GM12878 (cell line): ENCODE measurements at regions not wholly inside any gene's neighbourhood (a gene's known extent, or its start where the extent isn't known, plus 50 kb on each side); places are given as distances from the start of the nearest gene placed in this dataset.

ENCODE experiments used
- BRCA1 ChIP-seq: IDR thresholded peaks from 2 replicates; pipeline ENCODE4 v1.6.1; 2011; ENCODE audit warnings: low read depth, low read length, improper control_type of control experiment
- CBX5 ChIP-seq: sonication (generic); IDR thresholded peaks from 2 replicates; pipeline ENCODE4 v1.6.1; 2016; ENCODE audit warnings: low read depth, moderate library complexity, mild to moderate bottlenecking, inconsistent platforms
- CREB1 ChIP-seq: IDR thresholded peaks from 2 replicates; pipeline ENCODE4 v1.6.1; 2012; ENCODE audit warnings: low read depth, mild to moderate bottlenecking, inconsistent platforms
- CREM ChIP-seq: IDR thresholded peaks from 2 replicates; pipeline ENCODE4 v1.6.1; 2014; ENCODE audit warnings: antibody characterized with exemption, low read depth
- HDAC2 ChIP-seq: fragments of 200-600 bp; sonication (generic); IDR thresholded peaks from 2 replicates; pipeline ENCODE4 v1.6.1; 2017
- IKZF2 ChIP-seq, 2 experiments: fragments of 450-650 bp; IDR thresholded peaks; 2 replicates each; pipeline ENCODE4 v1.6.1; 2017; ENCODE audit warnings: mild to moderate bottlenecking in 2 of 2, moderate library complexity in 2 of 2
- JUND ChIP-seq: IDR thresholded peaks from 2 replicates; pipeline ENCODE4 v1.6.1; 2012; ENCODE audit warnings: low read depth, mild to moderate bottlenecking, low read length, improper control_type of control experiment, moderate library complexity
- MYC ChIP-seq: IDR thresholded peaks from 2 replicates; pipeline ENCODE4 v1.6.1; 2011; ENCODE audit warnings: mild to moderate bottlenecking, low read length, moderate library complexity, inconsistent platforms; ENCODE audit not compliant: insufficient read depth, insufficient replicate concordance, insufficient read length, severe bottlenecking
- NR2F1 ChIP-seq: fragments of 450-650 bp; conservative IDR thresholded peaks from 2 replicates; pipeline ENCODE4 v1.6.1; 2017; ENCODE audit warnings: mild to moderate bottlenecking
- POLR2AphosphoS2 ChIP-seq: IDR thresholded peaks from 2 replicates; pipeline ENCODE4 v1.6.1; 2011; ENCODE audit warnings: low read depth, mild to moderate bottlenecking, low read length, improper control_type of control experiment, moderate library complexity
- RELA ChIP-seq: fragments of 450-650 bp; IDR thresholded peaks from 2 replicates; pipeline ENCODE4 v1.8.0; 2014; ENCODE audit warnings: borderline replicate concordance; ENCODE audit not compliant: partially characterized antibody
- SPI1 ChIP-seq: IDR thresholded peaks from 2 replicates; pipeline ENCODE4 v1.6.1; 2011; ENCODE audit warnings: low read depth, mild to moderate bottlenecking, low read length, moderate library complexity, borderline replicate concordance; ENCODE audit not compliant: insufficient read depth
- TARDBP ChIP-seq: IDR thresholded peaks from 2 replicates; pipeline ENCODE4 v1.6.1; 2016; ENCODE audit warnings: borderline replicate concordance
- TCF12 ChIP-seq: IDR thresholded peaks from 2 replicates; pipeline ENCODE4 v1.6.1; 2011; ENCODE audit warnings: low read depth, mild to moderate bottlenecking, low read length
- ZNF207 ChIP-seq: fragments of 450-650 bp; IDR thresholded peaks from 2 replicates; pipeline ENCODE4 v1.6.1; 2014; ENCODE audit warnings: antibody characterized with exemption, mild to moderate bottlenecking, borderline replicate concordance
- ZNF217 ChIP-seq: fragments of 450-650 bp; IDR thresholded peaks from 2 replicates; pipeline ENCODE4 v1.6.1; 2017; ENCODE audit warnings: antibody characterized with exemption, mild to moderate bottlenecking
- TF ChIP-seq, protein P1 (sequence below): fragments of 450-650 bp; conservative IDR thresholded peaks from 2 replicates; pipeline ENCODE4 v1.6.1; 2017; ENCODE audit warnings: mild to moderate bottlenecking, moderate library complexity
- TF ChIP-seq, protein P2 (sequence below): IDR thresholded peaks from 2 replicates; pipeline ENCODE4 v1.6.1; 2011; ENCODE audit warnings: low read depth, mild to moderate bottlenecking, low read length, moderate library complexity, borderline replicate concordance; ENCODE audit errors: extremely low read depth
- TF ChIP-seq, protein P3 (sequence below): IDR thresholded peaks from 2 replicates; pipeline ENCODE4 v1.6.1; 2012; ENCODE audit warnings: improper control_type of control experiment, low read depth, low read length; ENCODE audit not compliant: insufficient replicate concordance
- TF ChIP-seq, protein P4 (sequence below): IDR thresholded peaks from 2 replicates; pipeline ENCODE4 v1.6.1; 2011; ENCODE audit warnings: borderline replicate concordance, low read depth, mild to moderate bottlenecking, moderate library complexity, mixed read lengths, low read length; ENCODE audit not compliant: insufficient read depth; ENCODE audit errors: extremely low read length
- TF ChIP-seq, protein P5 (sequence below): IDR thresholded peaks from 2 replicates; pipeline ENCODE4 v1.6.1; 2012; ENCODE audit warnings: low read depth, low read length, improper control_type of control experiment

DNA sequence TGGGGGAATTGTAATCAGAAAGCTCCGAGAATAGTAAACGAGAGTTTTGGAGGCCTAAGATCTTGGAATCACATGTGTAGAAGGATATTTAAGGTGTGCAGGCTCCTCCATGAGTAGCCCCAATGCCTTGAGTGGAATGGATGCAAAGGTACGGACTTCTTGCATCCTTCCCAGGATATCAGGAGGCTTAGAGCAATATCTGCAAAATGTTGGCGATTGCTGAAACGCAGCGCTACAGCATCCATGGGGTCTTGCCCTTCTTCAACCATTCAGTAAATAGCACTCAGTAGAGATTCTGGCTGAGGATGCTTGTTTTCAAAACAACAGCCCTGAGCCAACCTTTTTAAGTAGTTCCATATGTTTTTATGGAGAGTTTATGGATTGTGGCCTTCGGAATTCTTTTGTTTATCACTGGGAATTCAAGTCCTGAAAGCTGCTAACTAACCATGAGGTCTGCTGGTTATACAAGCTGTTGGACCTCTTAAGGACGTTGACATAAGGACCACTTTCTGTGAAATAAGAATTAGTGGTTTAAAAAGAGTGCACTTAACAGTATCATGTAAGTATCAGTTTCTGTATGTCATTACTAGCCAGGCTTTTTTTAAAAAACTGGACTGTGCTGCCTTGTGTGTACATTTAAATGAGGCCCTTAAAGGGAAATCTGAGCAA is 228.8 kb upstream of the PGRMC2 start (continued):
- TF ChIP-seq, protein P1, sequence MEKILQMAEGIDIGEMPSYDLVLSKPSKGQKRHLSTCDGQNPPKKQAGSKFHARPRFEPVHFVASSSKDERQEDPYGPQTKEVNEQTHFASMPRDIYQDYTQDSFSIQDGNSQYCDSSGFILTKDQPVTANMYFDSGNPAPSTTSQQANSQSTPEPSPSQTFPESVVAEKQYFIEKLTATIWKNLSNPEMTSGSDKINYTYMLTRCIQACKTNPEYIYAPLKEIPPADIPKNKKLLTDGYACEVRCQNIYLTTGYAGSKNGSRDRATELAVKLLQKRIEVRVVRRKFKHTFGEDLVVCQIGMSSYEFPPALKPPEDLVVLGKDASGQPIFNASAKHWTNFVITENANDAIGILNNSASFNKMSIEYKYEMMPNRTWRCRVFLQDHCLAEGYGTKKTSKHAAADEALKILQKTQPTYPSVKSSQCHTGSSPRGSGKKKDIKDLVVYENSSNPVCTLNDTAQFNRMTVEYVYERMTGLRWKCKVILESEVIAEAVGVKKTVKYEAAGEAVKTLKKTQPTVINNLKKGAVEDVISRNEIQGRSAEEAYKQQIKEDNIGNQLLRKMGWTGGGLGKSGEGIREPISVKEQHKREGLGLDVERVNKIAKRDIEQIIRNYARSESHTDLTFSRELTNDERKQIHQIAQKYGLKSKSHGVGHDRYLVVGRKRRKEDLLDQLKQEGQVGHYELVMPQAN = no peak
- 0 out of 2 replicates have a peak, but pooled peaks have one; percentile 24 for TF ChIP-seq ZNF217
- TF ChIP-seq CBX5 = no peak
- no peak for TF ChIP-seq TARDBP
- TF ChIP-seq BRCA1 = no peak
- no peak for TF ChIP-seq RELA
- TF ChIP-seq HDAC2 = no peak
- TF ChIP-seq, protein P2, sequence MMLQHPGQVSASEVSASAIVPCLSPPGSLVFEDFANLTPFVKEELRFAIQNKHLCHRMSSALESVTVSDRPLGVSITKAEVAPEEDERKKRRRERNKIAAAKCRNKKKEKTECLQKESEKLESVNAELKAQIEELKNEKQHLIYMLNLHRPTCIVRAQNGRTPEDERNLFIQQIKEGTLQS = no peak
- TF ChIP-seq, protein P3, sequence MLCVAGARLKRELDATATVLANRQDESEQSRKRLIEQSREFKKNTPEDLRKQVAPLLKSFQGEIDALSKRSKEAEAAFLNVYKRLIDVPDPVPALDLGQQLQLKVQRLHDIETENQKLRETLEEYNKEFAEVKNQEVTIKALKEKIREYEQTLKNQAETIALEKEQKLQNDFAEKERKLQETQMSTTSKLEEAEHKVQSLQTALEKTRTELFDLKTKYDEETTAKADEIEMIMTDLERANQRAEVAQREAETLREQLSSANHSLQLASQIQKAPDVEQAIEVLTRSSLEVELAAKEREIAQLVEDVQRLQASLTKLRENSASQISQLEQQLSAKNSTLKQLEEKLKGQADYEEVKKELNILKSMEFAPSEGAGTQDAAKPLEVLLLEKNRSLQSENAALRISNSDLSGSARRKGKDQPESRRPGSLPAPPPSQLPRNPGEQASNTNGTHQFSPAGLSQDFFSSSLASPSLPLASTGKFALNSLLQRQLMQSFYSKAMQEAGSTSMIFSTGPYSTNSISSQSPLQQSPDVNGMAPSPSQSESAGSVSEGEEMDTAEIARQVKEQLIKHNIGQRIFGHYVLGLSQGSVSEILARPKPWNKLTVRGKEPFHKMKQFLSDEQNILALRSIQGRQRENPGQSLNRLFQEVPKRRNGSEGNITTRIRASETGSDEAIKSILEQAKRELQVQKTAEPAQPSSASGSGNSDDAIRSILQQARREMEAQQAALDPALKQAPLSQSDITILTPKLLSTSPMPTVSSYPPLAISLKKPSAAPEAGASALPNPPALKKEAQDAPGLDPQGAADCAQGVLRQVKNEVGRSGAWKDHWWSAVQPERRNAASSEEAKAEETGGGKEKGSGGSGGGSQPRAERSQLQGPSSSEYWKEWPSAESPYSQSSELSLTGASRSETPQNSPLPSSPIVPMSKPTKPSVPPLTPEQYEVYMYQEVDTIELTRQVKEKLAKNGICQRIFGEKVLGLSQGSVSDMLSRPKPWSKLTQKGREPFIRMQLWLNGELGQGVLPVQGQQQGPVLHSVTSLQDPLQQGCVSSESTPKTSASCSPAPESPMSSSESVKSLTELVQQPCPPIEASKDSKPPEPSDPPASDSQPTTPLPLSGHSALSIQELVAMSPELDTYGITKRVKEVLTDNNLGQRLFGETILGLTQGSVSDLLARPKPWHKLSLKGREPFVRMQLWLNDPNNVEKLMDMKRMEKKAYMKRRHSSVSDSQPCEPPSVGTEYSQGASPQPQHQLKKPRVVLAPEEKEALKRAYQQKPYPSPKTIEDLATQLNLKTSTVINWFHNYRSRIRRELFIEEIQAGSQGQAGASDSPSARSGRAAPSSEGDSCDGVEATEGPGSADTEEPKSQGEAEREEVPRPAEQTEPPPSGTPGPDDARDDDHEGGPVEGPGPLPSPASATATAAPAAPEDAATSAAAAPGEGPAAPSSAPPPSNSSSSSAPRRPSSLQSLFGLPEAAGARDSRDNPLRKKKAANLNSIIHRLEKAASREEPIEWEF = no peak
- TF ChIP-seq, protein P4, sequence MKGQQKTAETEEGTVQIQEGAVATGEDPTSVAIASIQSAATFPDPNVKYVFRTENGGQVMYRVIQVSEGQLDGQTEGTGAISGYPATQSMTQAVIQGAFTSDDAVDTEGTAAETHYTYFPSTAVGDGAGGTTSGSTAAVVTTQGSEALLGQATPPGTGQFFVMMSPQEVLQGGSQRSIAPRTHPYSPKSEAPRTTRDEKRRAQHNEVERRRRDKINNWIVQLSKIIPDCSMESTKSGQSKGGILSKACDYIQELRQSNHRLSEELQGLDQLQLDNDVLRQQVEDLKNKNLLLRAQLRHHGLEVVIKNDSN = no peak
- TF ChIP-seq JUND = no peak
- no peak for TF ChIP-seq SPI1
- TF ChIP-seq CREM = peak; percentile 53; the same call in 1 of the 2 replicates
- TF ChIP-seq NR2F1 = 0 out of 2 replicates have a peak, but pooled peaks have one; percentile 18
- TF ChIP-seq, protein P5, sequence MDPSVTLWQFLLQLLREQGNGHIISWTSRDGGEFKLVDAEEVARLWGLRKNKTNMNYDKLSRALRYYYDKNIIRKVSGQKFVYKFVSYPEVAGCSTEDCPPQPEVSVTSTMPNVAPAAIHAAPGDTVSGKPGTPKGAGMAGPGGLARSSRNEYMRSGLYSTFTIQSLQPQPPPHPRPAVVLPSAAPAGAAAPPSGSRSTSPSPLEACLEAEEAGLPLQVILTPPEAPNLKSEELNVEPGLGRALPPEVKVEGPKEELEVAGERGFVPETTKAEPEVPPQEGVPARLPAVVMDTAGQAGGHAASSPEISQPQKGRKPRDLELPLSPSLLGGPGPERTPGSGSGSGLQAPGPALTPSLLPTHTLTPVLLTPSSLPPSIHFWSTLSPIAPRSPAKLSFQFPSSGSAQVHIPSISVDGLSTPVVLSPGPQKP = no peak
- no peak for TF ChIP-seq POLR2AphosphoS2
- TF ChIP-seq TCF12 = 0 out of 2 replicates have a peak, but pooled peaks have one; percentile 11
- TF ChIP-seq MYC = no peak
- peak; percentile 67 for TF ChIP-seq CREB1
- TF ChIP-seq ZNF207 = no peak
- TF ChIP-seq IKZF2 (IDR thresholded peaks at IDR 0.05) = peak; percentile 71 to 82
